ENCODE measurements at regions not wholly inside any gene's neighbourhood (a gene's known extent, or its start where the extent isn't known, plus 50 kb on each side); places are given as distances from the start of the nearest gene placed in this dataset.

GRCh38 chr1:87450136-87450535 is 121.5 kb downstream of the LMO4 start:
- DNase-seq (ENCODE audit: low spot score), result no peak
- Mint-ChIP-seq H3K4me1 (peaks cover 56% of the 10 kb centered on the region), H3K27me3 (ENCODE audit: low read depth) (no peaks in the 10 kb centered on the region; the same call in none of the 2 replicates), H3K27ac (no peak overlapping the region), H3K4me3 (no peak overlapping the region), H3K9me3 (peaks cover 27% of the 10 kb centered on the region), H3K36me3 (peaks cover 31% of the 10 kb centered on the region)
- POLR2A ChIA-PET, result no interaction called here
- CTCF ChIA-PET, result interaction anchor here (1.3 to 1.4 kb wide), 2 partner anchors 13 to 158 kb away, joined by 4 read pairs; no protein-coding TSS in a partner anchor
- no peak for ATAC-seq
- TF ChIP-seq GTF2I (CRISPR knock-in tag; conservative IDR thresholded peaks at IDR 0.05), result no peak
- TF ChIP-seq TEAD1 (CRISPR knock-in tag; IDR thresholded peaks at IDR 0.05), result no peak
- no peak for TF ChIP-seq ZNF121 (CRISPR knock-in tag; IDR thresholded peaks at IDR 0.05)
- no peak for TF ChIP-seq ZNF263 (CRISPR knock-in tag; IDR thresholded peaks at IDR 0.05; ENCODE audit: low read depth)
- TF ChIP-seq ETV6 (CRISPR knock-in tag; IDR thresholded peaks at IDR 0.05), result no peak
- no peak for TF ChIP-seq ESRRA (CRISPR knock-in tag; IDR thresholded peaks at IDR 0.05; ENCODE audit: borderline replicate concordance)
- TF ChIP-seq ZNF219 (CRISPR knock-in tag; IDR thresholded peaks at IDR 0.05; ENCODE audit: borderline replicate concordance), result no peak
- no peak for TF ChIP-seq SMAD4 (CRISPR knock-in tag; IDR thresholded peaks at IDR 0.05)
- no peak for TF ChIP-seq JUN (CRISPR knock-in tag; IDR thresholded peaks at IDR 0.05)
- TF ChIP-seq NFATC4 (CRISPR knock-in tag; IDR thresholded peaks at IDR 0.05), result no peak
- no peak for TF ChIP-seq ARID4B (CRISPR knock-in tag; IDR thresholded peaks at IDR 0.05; ENCODE audit: borderline replicate concordance)
- TF ChIP-seq MLX (CRISPR knock-in tag; IDR thresholded peaks at IDR 0.05), result no peak
- TF ChIP-seq IRF1 (CRISPR knock-in tag; IDR thresholded peaks at IDR 0.05), result no peak
- TF ChIP-seq AR (CRISPR knock-in tag; IDR thresholded peaks at IDR 0.05), result no peak
- no peak for TF ChIP-seq ZNF396 (CRISPR knock-in tag; IDR thresholded peaks at IDR 0.05; ENCODE audit: borderline replicate concordance)
- no peak for TF ChIP-seq ZNF671 (CRISPR knock-in tag; IDR thresholded peaks at IDR 0.05)
- TF ChIP-seq E2F1 (CRISPR knock-in tag; IDR thresholded peaks at IDR 0.05), result no peak
